ENCODE measurements at regions not wholly inside any gene's neighbourhood (a gene's known extent, or its start where the extent isn't known, plus 50 kb on each side); places are given as distances from the start of the nearest gene placed in this dataset.

- TF ChIP-seq POLR2AphosphoS5 (IDR thresholded peaks at IDR 0.05; ENCODE audit: low read depth) (no peak), REST (IDR thresholded peaks at IDR 0.05; ENCODE audit: insufficient replicate concordance, low read depth) (no peak), GABPA (IDR thresholded peaks at IDR 0.05; ENCODE audit: low read depth) (no peak), SPI1 (IDR thresholded peaks at IDR 0.05; ENCODE audit: borderline replicate concordance, low read depth) (no peak)
- TF ChIP-seq, protein P1, sequence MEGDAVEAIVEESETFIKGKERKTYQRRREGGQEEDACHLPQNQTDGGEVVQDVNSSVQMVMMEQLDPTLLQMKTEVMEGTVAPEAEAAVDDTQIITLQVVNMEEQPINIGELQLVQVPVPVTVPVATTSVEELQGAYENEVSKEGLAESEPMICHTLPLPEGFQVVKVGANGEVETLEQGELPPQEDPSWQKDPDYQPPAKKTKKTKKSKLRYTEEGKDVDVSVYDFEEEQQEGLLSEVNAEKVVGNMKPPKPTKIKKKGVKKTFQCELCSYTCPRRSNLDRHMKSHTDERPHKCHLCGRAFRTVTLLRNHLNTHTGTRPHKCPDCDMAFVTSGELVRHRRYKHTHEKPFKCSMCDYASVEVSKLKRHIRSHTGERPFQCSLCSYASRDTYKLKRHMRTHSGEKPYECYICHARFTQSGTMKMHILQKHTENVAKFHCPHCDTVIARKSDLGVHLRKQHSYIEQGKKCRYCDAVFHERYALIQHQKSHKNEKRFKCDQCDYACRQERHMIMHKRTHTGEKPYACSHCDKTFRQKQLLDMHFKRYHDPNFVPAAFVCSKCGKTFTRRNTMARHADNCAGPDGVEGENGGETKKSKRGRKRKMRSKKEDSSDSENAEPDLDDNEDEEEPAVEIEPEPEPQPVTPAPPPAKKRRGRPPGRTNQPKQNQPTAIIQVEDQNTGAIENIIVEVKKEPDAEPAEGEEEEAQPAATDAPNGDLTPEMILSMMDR (IDR thresholded peaks at IDR 0.05; ENCODE audit: insufficient read depth, low read length), result no peak
Measured at GRCh38 chr4:99759988-99760387, 56.6 kb upstream of the DAPP1 start.

All from HL-60 (cell line).